Central memory CD4-positive, alpha-beta T cell (primary cell): ENCODE measurements at regions not wholly inside any gene's neighbourhood (a gene's known extent, or its start where the extent isn't known, plus 50 kb on each side); places are given as distances from the start of the nearest gene placed in this dataset.

Source experiments
- DNase-seq: peaks from one replicate; pipeline ENCODE4 v3.0.0; 2022

- DNase-seq = no peak
Observed at GRCh38 chr2:155235710-155236109, 537.2 kb downstream of the KCNJ3 start.

GRCh38 chr2:155223781-155224406 is 525.4 kb downstream of the KCNJ3 start:
- DNase-seq = no peak

GRCh38 chr2:155218945-155219344 is 520.5 kb downstream of the KCNJ3 start:
- no peak for DNase-seq

- no peak for DNase-seq
Observed at GRCh38 chr2:155218292-155218924, 519.9 kb downstream of the KCNJ3 start.

- no peak for DNase-seq
Observed at GRCh38 chr2:155215037-155215707, 516.7 kb downstream of the KCNJ3 start.

- no peak for DNase-seq
Observed at GRCh38 chr2:155209696-155210450, 511.4 kb downstream of the KCNJ3 start.

GRCh38 chr2:155203178-155203577 is 504.7 kb downstream of the KCNJ3 start:
- DNase-seq = no peak

GRCh38 chr2:155200753-155201152 is 502.3 kb downstream of the KCNJ3 start:
- no peak for DNase-seq

GRCh38 chr2:155190342-155190741 is 491.8 kb downstream of the KCNJ3 start:
- DNase-seq = no peak

GRCh38 chr2:155178921-155179320 is 480.4 kb downstream of the KCNJ3 start:
- DNase-seq = no peak

- DNase-seq = no peak
Observed at GRCh38 chr2:155176345-155176744, 477.9 kb downstream of the KCNJ3 start.

GRCh38 chr2:155169317-155169716 is 470.8 kb downstream of the KCNJ3 start:
- no peak for DNase-seq

- DNase-seq = no peak
Observed at GRCh38 chr2:155162494-155162893, 464.0 kb downstream of the KCNJ3 start.

GRCh38 chr2:155161314-155161713 is 462.8 kb downstream of the KCNJ3 start:
- DNase-seq = no peak

GRCh38 chr2:155157711-155158110 is 459.2 kb downstream of the KCNJ3 start:
- no peak for DNase-seq

GRCh38 chr2:155157065-155157464 is 458.6 kb downstream of the KCNJ3 start:
- no peak for DNase-seq

GRCh38 chr2:155151945-155152344 is 453.4 kb downstream of the KCNJ3 start:
- DNase-seq = no peak

GRCh38 chr2:155151472-155151871 is 453.0 kb downstream of the KCNJ3 start:
- DNase-seq = no peak

- no peak for DNase-seq
Observed at GRCh38 chr2:155145758-155146229, 447.3 kb downstream of the KCNJ3 start.

- no peak for DNase-seq
Observed at GRCh38 chr2:155141418-155141817, 442.9 kb downstream of the KCNJ3 start.

- DNase-seq = no peak
Observed at GRCh38 chr2:155125585-155126230, 427.2 kb downstream of the KCNJ3 start.

- DNase-seq = no peak
Observed at GRCh38 chr2:155115846-155116245, 417.4 kb downstream of the KCNJ3 start.

- no peak for DNase-seq
Observed at GRCh38 chr2:155111070-155111469, 412.6 kb downstream of the KCNJ3 start.
